ENCODE measurements at regions not wholly inside any gene's neighbourhood (a gene's known extent, or its start where the extent isn't known, plus 50 kb on each side); places are given as distances from the start of the nearest gene placed in this dataset.

- no peak for TF ChIP-seq POLR2A (IDR thresholded peaks at IDR 0.05; ENCODE audit: low read length)
- TF ChIP-seq, protein P1, sequence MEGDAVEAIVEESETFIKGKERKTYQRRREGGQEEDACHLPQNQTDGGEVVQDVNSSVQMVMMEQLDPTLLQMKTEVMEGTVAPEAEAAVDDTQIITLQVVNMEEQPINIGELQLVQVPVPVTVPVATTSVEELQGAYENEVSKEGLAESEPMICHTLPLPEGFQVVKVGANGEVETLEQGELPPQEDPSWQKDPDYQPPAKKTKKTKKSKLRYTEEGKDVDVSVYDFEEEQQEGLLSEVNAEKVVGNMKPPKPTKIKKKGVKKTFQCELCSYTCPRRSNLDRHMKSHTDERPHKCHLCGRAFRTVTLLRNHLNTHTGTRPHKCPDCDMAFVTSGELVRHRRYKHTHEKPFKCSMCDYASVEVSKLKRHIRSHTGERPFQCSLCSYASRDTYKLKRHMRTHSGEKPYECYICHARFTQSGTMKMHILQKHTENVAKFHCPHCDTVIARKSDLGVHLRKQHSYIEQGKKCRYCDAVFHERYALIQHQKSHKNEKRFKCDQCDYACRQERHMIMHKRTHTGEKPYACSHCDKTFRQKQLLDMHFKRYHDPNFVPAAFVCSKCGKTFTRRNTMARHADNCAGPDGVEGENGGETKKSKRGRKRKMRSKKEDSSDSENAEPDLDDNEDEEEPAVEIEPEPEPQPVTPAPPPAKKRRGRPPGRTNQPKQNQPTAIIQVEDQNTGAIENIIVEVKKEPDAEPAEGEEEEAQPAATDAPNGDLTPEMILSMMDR (IDR thresholded peaks at IDR 0.05), result no peak
- TF ChIP-seq, protein P2, sequence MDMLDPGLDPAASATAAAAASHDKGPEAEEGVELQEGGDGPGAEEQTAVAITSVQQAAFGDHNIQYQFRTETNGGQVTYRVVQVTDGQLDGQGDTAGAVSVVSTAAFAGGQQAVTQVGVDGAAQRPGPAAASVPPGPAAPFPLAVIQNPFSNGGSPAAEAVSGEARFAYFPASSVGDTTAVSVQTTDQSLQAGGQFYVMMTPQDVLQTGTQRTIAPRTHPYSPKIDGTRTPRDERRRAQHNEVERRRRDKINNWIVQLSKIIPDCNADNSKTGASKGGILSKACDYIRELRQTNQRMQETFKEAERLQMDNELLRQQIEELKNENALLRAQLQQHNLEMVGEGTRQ (IDR thresholded peaks at IDR 0.05), result no peak
- TF ChIP-seq MYC (IDR thresholded peaks at IDR 0.05; ENCODE audit: borderline replicate concordance, low read length), result no peak
- TF ChIP-seq SMC3 (IDR thresholded peaks at IDR 0.05), result no peak
- no peak for TF ChIP-seq CEBPB (IDR thresholded peaks at IDR 0.05)
- TF ChIP-seq TP53 (CRISPR knock-in tag; IDR thresholded peaks at IDR 0.05), result no peak
- TF ChIP-seq, protein P3, sequence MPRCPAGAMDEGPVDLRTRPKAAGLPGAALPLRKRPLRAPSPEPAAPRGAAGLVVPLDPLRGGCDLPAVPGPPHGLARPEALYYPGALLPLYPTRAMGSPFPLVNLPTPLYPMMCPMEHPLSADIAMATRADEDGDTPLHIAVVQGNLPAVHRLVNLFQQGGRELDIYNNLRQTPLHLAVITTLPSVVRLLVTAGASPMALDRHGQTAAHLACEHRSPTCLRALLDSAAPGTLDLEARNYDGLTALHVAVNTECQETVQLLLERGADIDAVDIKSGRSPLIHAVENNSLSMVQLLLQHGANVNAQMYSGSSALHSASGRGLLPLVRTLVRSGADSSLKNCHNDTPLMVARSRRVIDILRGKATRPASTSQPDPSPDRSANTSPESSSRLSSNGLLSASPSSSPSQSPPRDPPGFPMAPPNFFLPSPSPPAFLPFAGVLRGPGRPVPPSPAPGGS (IDR thresholded peaks at IDR 0.05), result no peak
- TF ChIP-seq CHD4 (IDR thresholded peaks at IDR 0.05; ENCODE audit: borderline replicate concordance), result no peak
- no peak for TF ChIP-seq RAD21 (conservative IDR thresholded peaks at IDR 0.05 in 1 of 2, IDR thresholded peaks at IDR 0.05 in 1 of 2)
- TF ChIP-seq, protein P4, sequence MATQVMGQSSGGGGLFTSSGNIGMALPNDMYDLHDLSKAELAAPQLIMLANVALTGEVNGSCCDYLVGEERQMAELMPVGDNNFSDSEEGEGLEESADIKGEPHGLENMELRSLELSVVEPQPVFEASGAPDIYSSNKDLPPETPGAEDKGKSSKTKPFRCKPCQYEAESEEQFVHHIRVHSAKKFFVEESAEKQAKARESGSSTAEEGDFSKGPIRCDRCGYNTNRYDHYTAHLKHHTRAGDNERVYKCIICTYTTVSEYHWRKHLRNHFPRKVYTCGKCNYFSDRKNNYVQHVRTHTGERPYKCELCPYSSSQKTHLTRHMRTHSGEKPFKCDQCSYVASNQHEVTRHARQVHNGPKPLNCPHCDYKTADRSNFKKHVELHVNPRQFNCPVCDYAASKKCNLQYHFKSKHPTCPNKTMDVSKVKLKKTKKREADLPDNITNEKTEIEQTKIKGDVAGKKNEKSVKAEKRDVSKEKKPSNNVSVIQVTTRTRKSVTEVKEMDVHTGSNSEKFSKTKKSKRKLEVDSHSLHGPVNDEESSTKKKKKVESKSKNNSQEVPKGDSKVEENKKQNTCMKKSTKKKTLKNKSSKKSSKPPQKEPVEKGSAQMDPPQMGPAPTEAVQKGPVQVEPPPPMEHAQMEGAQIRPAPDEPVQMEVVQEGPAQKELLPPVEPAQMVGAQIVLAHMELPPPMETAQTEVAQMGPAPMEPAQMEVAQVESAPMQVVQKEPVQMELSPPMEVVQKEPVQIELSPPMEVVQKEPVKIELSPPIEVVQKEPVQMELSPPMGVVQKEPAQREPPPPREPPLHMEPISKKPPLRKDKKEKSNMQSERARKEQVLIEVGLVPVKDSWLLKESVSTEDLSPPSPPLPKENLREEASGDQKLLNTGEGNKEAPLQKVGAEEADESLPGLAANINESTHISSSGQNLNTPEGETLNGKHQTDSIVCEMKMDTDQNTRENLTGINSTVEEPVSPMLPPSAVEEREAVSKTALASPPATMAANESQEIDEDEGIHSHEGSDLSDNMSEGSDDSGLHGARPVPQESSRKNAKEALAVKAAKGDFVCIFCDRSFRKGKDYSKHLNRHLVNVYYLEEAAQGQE (IDR thresholded peaks at IDR 0.05), result no peak
- no peak for TF ChIP-seq EP300 (IDR thresholded peaks at IDR 0.05)
- no peak for TF ChIP-seq MAX (IDR thresholded peaks at IDR 0.05)
- TF ChIP-seq HES2 (IDR thresholded peaks at IDR 0.05), result no peak
Observed at GRCh38 chr4:155599085-155599484, 67.6 kb upstream of the GUCY1A1 start.

All from A549 (cell line).